Gastroesophageal sphincter (tissue), 3 donors: ENCODE measurements at regions not wholly inside any gene's neighbourhood (a gene's known extent, or its start where the extent isn't known, plus 50 kb on each side); places are given as distances from the start of the nearest gene placed in this dataset.

Experiments
- CTCF ChIP-seq, 4 experiments: fragments of 200-600 bp in 2 of 4; fragments of 450-650 bp in 2 of 4; sonication (generic) in 1 of 4; IDR thresholded peaks; one replicate each; pipeline ENCODE4 v1.5.1; 2017 to 2019; ENCODE audit warnings: antibody characterized with exemption in 4 of 4, mild to moderate bottlenecking in 2 of 4, moderate library complexity in 2 of 4
- POLR2A ChIP-seq, 2 donors: fragments of 450-650 bp; IDR thresholded peaks; one replicate each; pipeline ENCODE4 v1.6.1; 2017; ENCODE audit warnings: antibody characterized with exemption in 2 of 2, mild to moderate bottlenecking in 2 of 2, moderate library complexity in 1 of 2

GRCh38 chr4:132839070-132839469 lies 310.0 kb upstream of the PCDH10 start:
- TF ChIP-seq CTCF (IDR thresholded peaks at IDR 0.05) = no peak
- no peak for TF ChIP-seq POLR2A (IDR thresholded peaks at IDR 0.05)
